ENCODE measurements at regions not wholly inside any gene's neighbourhood (a gene's known extent, or its start where the extent isn't known, plus 50 kb on each side); places are given as distances from the start of the nearest gene placed in this dataset.

DNA sequence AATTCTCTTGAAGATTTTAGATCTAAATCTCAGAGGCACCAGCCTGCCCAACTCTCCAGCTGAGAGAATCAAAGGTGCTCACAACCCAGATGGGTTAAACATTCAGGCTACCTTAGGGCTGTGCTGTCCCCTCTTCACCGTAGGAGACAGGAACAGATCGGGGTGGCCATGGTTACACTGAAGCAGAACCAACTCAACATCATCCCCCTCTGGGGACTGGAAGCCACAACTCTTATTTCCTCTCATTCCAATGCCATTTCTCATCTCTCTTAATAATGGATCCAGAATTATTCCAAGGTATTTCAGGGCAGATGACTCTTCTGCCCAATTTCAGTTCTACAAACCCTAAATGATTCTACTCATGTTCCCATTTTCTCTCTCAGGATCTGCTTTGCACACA is 109.7 kb downstream of the NKX6-1 start (continued):
- TF ChIP-seq, protein P1, sequence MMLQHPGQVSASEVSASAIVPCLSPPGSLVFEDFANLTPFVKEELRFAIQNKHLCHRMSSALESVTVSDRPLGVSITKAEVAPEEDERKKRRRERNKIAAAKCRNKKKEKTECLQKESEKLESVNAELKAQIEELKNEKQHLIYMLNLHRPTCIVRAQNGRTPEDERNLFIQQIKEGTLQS (IDR thresholded peaks at IDR 0.05) = no peak
- TF ChIP-seq SP1 (IDR thresholded peaks at IDR 0.05) = no peak
- no peak for TF ChIP-seq HNF4G (IDR thresholded peaks at IDR 0.05)
- TF ChIP-seq HNF4A (conservative IDR thresholded peaks at IDR 0.05) = no peak
- no peak for TF ChIP-seq RAD21 (IDR thresholded peaks at IDR 0.05)
- TF ChIP-seq, protein P2, sequence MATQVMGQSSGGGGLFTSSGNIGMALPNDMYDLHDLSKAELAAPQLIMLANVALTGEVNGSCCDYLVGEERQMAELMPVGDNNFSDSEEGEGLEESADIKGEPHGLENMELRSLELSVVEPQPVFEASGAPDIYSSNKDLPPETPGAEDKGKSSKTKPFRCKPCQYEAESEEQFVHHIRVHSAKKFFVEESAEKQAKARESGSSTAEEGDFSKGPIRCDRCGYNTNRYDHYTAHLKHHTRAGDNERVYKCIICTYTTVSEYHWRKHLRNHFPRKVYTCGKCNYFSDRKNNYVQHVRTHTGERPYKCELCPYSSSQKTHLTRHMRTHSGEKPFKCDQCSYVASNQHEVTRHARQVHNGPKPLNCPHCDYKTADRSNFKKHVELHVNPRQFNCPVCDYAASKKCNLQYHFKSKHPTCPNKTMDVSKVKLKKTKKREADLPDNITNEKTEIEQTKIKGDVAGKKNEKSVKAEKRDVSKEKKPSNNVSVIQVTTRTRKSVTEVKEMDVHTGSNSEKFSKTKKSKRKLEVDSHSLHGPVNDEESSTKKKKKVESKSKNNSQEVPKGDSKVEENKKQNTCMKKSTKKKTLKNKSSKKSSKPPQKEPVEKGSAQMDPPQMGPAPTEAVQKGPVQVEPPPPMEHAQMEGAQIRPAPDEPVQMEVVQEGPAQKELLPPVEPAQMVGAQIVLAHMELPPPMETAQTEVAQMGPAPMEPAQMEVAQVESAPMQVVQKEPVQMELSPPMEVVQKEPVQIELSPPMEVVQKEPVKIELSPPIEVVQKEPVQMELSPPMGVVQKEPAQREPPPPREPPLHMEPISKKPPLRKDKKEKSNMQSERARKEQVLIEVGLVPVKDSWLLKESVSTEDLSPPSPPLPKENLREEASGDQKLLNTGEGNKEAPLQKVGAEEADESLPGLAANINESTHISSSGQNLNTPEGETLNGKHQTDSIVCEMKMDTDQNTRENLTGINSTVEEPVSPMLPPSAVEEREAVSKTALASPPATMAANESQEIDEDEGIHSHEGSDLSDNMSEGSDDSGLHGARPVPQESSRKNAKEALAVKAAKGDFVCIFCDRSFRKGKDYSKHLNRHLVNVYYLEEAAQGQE (IDR thresholded peaks at IDR 0.05) = no peak

DNA sequence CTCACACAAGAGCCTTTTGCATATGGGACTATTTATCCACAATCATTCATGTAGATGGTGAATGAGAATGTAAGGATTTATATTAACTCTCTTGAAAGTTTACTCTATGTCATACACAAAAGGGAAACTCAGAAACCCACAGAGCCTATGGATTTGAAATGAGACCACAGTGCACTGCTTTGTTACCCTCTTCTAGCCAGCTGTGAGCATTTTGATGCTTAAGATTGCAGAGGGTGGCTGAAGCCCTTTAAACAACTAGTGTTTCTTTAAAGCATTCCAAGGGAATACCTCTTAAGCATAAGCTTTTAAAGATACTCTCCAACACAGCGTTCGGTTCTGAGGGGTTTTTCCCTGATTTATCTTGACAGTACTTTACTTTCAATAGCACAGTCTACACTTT is 113.9 kb downstream of the NKX6-1 start:
- H3K27ac ChIP-seq (ENCODE audit: low read depth in 1 of 2, low read length in 2 of 2) = no peak overlapping the region
- DNase-seq (ENCODE audit: low spot score) = no peak
- 25% methylated on average over 2 of the region's 2 CpGs for WGBS
- H3K36me3 ChIP-seq (ENCODE audit: control insufficient read depth in 4 of 4, insufficient read depth in 3 of 4, low read depth in 1 of 4, low read length in 3 of 4) = no peaks in the 10 kb centered on the region
- no peaks in the 10 kb centered on the region for H3K4me1 ChIP-seq (ENCODE audit: control insufficient read depth in 4 of 4, insufficient read depth in 4 of 4, low read length in 3 of 4)
- no peak overlapping the region for H3K4me3 ChIP-seq (ENCODE audit: low read depth in 1 of 3, low read length in 3 of 3)
- H3K9me3 ChIP-seq (ENCODE audit: control insufficient read depth in 4 of 4, low read length in 3 of 4) = no peaks in the 10 kb centered on the region
- H3K27me3 ChIP-seq (ENCODE audit: control insufficient read depth in 4 of 4, insufficient read depth in 4 of 4, low read length in 3 of 4) = no peaks in the 10 kb centered on the region
- no peak overlapping the region for H3K9ac ChIP-seq (ENCODE audit: low read depth in 1 of 2, low read length in 2 of 2)
- TF ChIP-seq JUND (IDR thresholded peaks at IDR 0.05) (no peak), TAF1 (conservative IDR thresholded peaks at IDR 0.05) (no peak), RAD21 (IDR thresholded peaks at IDR 0.05) (no peak), HNF4A (conservative IDR thresholded peaks at IDR 0.05) (no peak), RXRA (IDR thresholded peaks at IDR 0.05) (no peak), YY1 (IDR thresholded peaks at IDR 0.05) (no peak)
- TF ChIP-seq, protein P1 (IDR thresholded peaks at IDR 0.05) = no peak
- TF ChIP-seq, protein P3, sequence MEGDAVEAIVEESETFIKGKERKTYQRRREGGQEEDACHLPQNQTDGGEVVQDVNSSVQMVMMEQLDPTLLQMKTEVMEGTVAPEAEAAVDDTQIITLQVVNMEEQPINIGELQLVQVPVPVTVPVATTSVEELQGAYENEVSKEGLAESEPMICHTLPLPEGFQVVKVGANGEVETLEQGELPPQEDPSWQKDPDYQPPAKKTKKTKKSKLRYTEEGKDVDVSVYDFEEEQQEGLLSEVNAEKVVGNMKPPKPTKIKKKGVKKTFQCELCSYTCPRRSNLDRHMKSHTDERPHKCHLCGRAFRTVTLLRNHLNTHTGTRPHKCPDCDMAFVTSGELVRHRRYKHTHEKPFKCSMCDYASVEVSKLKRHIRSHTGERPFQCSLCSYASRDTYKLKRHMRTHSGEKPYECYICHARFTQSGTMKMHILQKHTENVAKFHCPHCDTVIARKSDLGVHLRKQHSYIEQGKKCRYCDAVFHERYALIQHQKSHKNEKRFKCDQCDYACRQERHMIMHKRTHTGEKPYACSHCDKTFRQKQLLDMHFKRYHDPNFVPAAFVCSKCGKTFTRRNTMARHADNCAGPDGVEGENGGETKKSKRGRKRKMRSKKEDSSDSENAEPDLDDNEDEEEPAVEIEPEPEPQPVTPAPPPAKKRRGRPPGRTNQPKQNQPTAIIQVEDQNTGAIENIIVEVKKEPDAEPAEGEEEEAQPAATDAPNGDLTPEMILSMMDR (IDR thresholded peaks at IDR 0.05; ENCODE audit: low read depth, low read length, missing input control) = no peak
- TF ChIP-seq, protein P4, sequence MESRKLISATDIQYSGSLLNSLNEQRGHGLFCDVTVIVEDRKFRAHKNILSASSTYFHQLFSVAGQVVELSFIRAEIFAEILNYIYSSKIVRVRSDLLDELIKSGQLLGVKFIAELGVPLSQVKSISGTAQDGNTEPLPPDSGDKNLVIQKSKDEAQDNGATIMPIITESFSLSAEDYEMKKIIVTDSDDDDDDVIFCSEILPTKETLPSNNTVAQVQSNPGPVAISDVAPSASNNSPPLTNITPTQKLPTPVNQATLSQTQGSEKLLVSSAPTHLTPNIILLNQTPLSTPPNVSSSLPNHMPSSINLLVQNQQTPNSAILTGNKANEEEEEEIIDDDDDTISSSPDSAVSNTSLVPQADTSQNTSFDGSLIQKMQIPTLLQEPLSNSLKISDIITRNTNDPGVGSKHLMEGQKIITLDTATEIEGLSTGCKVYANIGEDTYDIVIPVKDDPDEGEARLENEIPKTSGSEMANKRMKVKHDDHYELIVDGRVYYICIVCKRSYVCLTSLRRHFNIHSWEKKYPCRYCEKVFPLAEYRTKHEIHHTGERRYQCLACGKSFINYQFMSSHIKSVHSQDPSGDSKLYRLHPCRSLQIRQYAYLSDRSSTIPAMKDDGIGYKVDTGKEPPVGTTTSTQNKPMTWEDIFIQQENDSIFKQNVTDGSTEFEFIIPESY (IDR thresholded peaks at IDR 0.05) = no peak

DNA sequence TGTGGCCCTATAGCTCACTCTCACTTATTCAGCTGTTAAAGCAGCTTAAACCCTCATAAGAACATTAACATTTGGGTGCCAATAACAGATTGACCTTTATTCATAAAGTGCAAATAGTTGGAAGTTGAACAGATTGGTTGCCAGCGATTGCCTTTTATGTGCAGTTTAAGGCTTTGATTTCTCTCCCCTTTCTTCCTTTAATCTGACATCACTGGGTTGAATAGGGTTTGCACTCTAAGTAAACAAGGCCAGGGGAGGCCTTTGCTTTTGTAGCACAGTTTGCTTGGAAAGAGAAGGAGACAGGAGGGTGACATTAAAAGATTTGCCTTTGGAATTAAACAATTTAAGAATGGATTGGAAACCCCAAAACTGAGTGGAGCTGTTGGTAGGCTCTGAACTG is 114.3 kb downstream of the NKX6-1 start:
- Histone ChIP-seq H3K27ac (ENCODE audit: low read depth in 1 of 2, low read length in 2 of 2) (no peak overlapping the region), H3K4me3 (ENCODE audit: low read depth in 1 of 3, low read length in 3 of 3) (no peak overlapping the region), H3K9me3 (ENCODE audit: control insufficient read depth in 4 of 4, low read length in 3 of 4) (no peaks in the 10 kb centered on the region), H3K9ac (ENCODE audit: low read depth in 1 of 2, low read length in 2 of 2) (no peak overlapping the region), H3K27me3 (ENCODE audit: control insufficient read depth in 4 of 4, insufficient read depth in 4 of 4, low read length in 3 of 4) (no peaks in the 10 kb centered on the region), H3K4me1 (ENCODE audit: control insufficient read depth in 4 of 4, insufficient read depth in 4 of 4, low read length in 3 of 4) (no peaks in the 10 kb centered on the region), H3K36me3 (ENCODE audit: control insufficient read depth in 4 of 4, insufficient read depth in 3 of 4, low read depth in 1 of 4, low read length in 3 of 4) (no peaks in the 10 kb centered on the region)
- 56% methylated on average over 1 of the region's 1 CpG for WGBS
- no peak for DNase-seq (ENCODE audit: low spot score)
- TF ChIP-seq FOXA2 (IDR thresholded peaks at IDR 0.05) = no peak
- no peak for TF ChIP-seq FOXA1 (IDR thresholded peaks at IDR 0.05)
- TF ChIP-seq RAD21 (IDR thresholded peaks at IDR 0.05) = no peak
- TF ChIP-seq YY1 (IDR thresholded peaks at IDR 0.05) = no peak
- TF ChIP-seq NR2F2 (IDR thresholded peaks at IDR 0.05) = no peak
- TF ChIP-seq, protein P4 (IDR thresholded peaks at IDR 0.05) = no peak
- no peak for TF ChIP-seq HNF4A (conservative IDR thresholded peaks at IDR 0.05)
- TF ChIP-seq TAF1 (conservative IDR thresholded peaks at IDR 0.05) = no peak
- no peak for TF ChIP-seq HNF4G (IDR thresholded peaks at IDR 0.05)
- no peak for TF ChIP-seq EGR1 (IDR thresholded peaks at IDR 0.05; ENCODE audit: low read depth in 2 of 2)
- TF ChIP-seq GABPA (IDR thresholded peaks at IDR 0.05 in 1 of 2, conservative IDR thresholded peaks at IDR 0.05 in 1 of 2) = no peak
- TF ChIP-seq, protein P5, sequence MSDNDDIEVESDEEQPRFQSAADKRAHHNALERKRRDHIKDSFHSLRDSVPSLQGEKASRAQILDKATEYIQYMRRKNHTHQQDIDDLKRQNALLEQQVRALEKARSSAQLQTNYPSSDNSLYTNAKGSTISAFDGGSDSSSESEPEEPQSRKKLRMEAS (IDR thresholded peaks at IDR 0.05) = no peak
- TF ChIP-seq, protein P3 (IDR thresholded peaks at IDR 0.05; ENCODE audit: low read depth, low read length, missing input control) = no peak
